ENCODE measurements at regions not wholly inside any gene's neighbourhood (a gene's known extent, or its start where the extent isn't known, plus 50 kb on each side); places are given as distances from the start of the nearest gene placed in this dataset.

DNA sequence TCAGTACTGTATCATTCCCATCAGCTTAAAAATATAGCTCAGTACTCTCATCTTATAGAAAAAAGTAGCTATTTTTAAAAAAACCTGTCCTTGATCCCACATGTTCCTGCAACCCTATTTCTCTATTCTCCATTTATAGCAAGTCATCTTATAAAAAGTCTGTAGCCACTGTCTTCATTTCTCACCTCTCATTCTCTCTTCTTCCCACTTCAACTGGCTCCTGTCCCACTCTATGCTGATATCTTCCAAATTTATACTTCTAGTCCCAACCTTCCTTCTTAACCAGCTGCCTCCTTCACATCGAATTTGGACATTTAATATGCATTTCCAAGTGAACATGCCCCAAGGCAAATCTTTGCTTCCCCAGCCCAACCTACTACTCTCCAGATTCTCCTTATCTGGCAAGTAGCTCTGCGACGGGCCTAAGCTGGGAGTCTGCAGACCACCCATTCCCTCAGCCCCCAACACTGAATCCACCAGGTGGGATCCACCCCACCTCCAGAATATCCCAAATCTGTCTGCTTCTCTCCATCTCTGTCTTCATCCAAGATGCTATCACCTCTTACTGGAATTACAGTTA lies 52.0 kb upstream of the TANC2 start:
- in situ Hi-C loops (cut with HindIII; ENCODE audit: low sequenced_read_pairs), result no loop called here

DNA sequence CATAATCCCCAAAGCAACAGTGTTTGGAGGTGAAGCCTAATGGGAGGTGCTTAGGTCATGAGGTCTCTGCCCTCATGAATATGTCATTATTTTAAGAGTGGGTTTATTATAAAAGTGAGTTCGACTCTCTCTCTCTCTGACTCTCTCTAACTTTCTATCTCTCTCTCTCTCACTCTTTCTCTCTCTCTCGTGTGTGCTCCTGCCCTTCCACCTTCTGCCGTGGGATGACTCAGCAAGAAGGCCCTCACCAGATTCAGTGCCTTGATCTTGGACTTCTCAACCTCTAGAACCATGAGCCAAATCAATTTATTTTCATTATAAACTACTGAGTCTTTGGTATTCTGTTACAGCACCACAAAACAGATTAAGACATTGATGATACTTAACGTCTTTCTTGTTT lies 53.7 kb upstream of the TANC2 start:
- in situ Hi-C loops (cut with HindIII; ENCODE audit: low sequenced_read_pairs), result no loop called here

GRCh38 chr17:62911114-62911513 lies 54.9 kb upstream of the TANC2 start:
- in situ Hi-C loops (cut with HindIII; ENCODE audit: low sequenced_read_pairs), result no loop called here

DNA sequence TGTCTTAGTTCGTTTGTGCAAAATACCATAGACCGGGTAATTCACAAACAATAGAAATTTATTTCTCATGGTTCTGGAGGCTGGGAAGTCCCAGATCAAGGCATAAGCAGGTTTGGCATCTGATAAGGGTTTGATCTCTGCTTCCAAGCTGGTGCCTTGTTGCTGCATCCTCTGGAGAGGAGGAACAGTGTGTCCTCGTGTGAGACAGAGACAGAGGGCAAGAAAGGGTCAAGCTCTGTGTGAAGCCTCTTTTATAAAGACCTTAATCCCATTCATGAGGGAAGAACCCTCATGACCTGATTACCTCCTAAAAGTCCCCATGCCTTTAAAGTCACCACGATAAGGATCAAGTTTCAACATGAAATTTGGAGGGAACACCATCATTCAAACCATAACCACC lies 55.8 kb upstream of the TANC2 start:
- in situ Hi-C loops (cut with HindIII; ENCODE audit: low sequenced_read_pairs), result no loop called here

DNA sequence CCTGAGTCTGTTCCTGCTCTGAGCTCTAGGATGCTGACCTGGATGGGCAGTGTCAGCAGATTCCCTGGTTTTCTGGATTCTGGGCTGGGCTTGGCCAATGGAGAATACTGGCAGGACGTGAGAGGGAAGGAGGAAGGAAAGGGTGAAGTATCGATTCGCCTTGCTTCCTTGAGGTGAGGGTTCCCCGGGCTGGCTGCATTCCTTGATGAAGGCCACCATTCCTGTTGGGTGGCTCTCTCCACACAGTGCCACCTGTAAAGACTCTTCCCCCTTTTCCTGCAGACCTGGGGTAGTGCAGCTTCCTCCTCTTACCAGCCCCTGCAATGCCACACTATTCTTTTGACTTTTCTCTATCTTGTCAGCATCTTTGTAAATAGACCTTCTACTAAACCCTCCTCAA lies 58.1 kb upstream of the TANC2 start:
- in situ Hi-C loops (cut with HindIII; ENCODE audit: low sequenced_read_pairs), result no loop called here

DNA sequence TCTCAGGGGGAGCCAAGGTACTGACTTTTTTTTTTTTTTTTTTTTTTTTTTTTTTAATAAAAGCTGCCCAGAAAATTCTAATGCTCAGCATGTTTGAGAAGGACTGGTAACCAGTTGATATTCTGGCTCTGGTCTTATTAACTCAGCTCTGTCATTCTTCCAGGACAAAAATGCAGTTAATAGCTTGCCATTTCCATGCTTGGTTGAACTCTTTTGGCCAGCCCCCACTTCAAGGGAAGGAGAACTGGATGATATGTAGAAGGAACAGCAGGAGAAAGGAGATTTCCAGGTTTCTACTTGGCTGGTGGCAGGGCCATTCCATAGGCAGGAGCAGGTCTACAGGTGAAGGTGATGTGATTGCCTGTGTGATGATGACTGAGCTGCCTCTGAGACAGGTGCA lies 59.2 kb upstream of the TANC2 start:
- in situ Hi-C loops (cut with HindIII; ENCODE audit: low sequenced_read_pairs), result no loop called here

DNA sequence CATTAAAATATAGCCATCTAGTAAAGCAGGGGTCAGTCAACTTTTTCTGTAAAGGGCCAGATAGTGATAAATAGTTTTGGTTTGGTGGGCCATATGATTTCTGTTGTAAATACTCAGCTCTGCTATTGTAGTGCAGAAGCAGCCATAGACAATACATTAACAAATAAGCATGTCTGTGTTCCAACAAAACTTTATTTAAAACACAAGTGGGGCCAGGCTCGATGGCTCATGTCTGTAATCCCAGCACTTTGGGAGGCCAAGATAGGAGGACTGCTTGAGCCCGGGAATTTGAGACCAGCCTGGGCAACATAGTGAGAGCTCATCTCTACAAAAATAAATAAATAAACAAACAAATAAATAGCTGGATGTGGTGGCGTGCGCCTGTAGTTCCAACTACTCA lies 60.8 kb upstream of the TANC2 start:
- in situ Hi-C loops (cut with HindIII; ENCODE audit: low sequenced_read_pairs), result no loop called here

- in situ Hi-C loops (cut with HindIII; ENCODE audit: low sequenced_read_pairs), result no loop called here
These were observed 63.4 kb upstream of the TANC2 start for GRCh38 chr17:62902531-62903220.

GRCh38 chr17:62901544-62901943 lies 64.5 kb upstream of the TANC2 start:
- in situ Hi-C loops (cut with HindIII; ENCODE audit: low sequenced_read_pairs), result no loop called here

GRCh38 chr17:62900096-62900495 lies 65.9 kb upstream of the TANC2 start:
- in situ Hi-C loops (cut with HindIII; ENCODE audit: low sequenced_read_pairs), result no loop called here

DNA sequence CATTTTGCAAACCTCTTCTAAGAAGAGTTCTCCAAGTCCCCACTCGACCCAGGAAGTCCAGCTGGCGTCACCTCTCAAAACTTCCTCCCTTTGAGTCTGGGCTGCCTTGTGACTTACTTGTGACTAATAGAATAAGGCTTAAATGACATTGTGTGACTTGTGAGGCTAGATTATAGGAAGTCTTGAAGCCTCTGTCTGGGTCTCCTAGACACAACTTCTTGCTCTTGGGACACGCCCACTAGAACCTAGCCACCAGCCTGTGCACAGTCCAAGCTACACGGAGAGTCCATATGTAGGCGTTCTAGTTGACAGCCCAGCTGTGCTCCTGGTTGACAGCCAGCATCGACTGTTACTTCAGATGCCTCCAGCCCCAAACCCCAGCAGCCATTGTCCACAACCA lies 66.7 kb upstream of the TANC2 start:
- in situ Hi-C loops (cut with HindIII; ENCODE audit: low sequenced_read_pairs), result no loop called here

DNA sequence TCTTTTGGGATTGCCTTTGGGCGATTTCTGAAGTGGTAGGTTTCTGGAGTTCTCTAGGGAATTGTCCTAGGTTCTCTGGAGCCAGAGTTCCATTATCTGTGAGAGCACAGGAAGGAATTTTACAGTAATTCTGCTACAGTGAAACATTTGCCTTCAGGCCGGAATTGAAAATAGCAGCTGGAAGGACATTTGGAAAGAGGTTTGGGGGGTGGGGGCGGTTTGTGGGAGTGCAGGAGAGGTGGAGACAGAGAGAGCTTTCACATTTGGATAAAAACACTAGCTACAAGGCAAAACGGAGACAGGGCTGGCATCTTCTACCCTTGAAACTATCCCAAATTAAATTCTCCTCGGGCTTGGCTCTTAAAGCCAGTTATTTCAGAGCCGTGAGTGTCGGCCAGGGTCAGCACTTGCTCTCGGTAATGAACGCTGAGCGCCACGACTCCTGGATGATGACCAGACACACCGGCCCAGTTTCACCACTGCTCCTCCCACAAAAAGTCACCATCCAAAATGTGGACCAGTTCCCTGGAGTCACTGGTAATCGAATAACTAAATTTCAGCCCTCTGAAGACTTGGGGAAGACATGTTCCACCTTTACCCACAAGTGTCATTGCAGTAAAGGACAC lies 67.7 kb upstream of the TANC2 start:
- in situ Hi-C loops (cut with HindIII; ENCODE audit: low sequenced_read_pairs), result no loop called here

DNA sequence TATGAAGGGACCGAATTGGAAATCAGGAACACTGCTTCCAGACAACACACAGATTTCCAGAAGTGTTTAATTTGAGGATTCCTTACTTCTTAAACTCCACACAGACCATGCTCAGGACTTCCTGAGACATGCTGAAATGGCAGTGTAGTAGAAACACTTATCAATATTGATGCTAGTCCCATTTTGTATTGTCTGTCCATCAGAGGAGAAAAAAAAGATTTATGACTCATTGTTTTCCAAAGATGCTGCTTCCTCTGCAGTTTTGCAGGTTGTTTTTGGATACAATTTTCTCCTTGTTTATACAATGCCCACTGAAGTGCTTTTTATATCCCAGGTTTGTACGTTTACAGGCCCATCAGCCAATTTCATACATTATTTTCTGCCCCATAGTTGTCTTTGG lies 68.3 kb upstream of the TANC2 start:
- in situ Hi-C loops (cut with HindIII; ENCODE audit: low sequenced_read_pairs), result no loop called here

- in situ Hi-C loops (cut with HindIII; ENCODE audit: low sequenced_read_pairs), result no loop called here
These were observed 70.4 kb upstream of the TANC2 start for GRCh38 chr17:62895320-62896301.

DNA sequence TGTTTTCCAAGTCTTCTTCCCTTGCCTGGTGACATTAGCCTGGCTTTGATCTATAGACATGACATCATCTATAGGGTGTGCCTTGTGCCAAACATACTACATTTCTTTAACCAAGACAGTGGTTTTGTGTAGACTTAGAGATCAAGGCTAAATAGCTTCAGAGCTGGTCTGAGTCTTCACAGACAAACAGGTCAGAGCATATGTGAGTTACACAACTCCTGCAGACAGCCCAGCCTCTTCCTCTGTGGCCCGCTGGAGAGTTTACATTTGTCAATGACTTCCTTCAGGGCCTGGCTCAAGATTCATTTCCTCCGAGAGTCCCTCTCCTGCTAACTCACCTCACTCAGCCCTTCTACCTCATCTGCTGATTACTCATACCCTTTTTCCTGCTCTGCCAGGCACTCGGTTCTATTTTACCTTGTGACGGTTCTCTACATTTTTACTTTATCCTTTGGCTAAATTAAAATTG lies 73.1 kb upstream of the TANC2 start:
- in situ Hi-C loops (cut with HindIII; ENCODE audit: low sequenced_read_pairs), result no loop called here

DNA sequence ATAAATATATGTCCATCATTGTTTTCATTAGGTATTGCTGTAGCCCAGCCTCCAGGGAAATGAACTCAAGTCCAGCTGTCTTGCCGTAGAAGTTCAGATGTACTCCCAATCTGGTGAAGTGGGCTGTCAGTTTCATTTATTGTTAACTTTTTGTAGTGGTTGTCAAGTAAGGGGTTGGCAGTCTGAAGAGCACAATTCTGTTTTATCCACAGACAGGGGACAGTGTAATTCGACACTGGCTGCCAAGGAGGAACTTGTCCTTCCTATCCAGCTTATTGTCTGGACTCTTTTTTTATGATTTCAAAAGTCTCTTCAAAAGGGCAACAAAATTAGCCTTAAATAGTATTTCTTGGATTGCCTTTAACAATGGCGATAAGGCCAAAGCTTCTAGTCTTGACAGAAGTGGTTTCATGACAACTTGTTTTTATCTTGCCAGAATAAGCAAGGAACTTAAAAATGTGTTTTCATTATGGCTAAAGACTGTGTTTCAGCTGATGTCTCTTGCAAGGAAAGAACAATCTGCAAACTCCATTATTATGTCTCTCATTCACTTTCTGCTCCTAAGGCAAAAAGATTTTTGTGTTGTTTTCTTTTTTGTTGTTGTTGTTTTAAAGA lies 73.9 kb upstream of the TANC2 start:
- in situ Hi-C loops (cut with HindIII; ENCODE audit: low sequenced_read_pairs), result no loop called here

- in situ Hi-C loops (cut with HindIII; ENCODE audit: low sequenced_read_pairs), result no loop called here
These were observed 74.4 kb upstream of the TANC2 start for GRCh38 chr17:62891659-62892058.

- in situ Hi-C loops (cut with HindIII; ENCODE audit: low sequenced_read_pairs), result no loop called here
These were observed 77.3 kb upstream of the TANC2 start for GRCh38 chr17:62888765-62889164.

DNA sequence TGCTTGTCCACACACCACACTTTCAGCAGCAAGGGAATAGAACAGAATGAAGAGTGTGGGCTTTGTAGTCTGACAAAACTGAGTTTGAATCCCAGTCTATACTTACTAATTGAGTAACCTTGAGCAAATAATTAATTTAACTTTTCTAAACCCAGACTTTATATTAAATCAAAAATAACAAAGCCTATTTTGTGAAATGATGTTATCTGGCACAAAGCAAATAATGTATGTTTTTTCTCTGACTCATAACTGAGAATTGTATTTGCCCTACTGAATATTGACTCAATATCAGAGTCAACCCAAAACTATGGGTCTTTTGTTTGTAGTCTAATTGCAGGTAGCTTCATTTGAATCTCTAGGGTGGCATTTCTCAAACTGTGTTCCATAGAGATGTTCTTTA lies 77.9 kb upstream of the TANC2 start:
- in situ Hi-C loops (cut with HindIII; ENCODE audit: low sequenced_read_pairs), result no loop called here

GRCh38 chr17:62887437-62887836 lies 78.6 kb upstream of the TANC2 start:
- in situ Hi-C loops (cut with HindIII; ENCODE audit: low sequenced_read_pairs), result no loop called here

GRCh38 chr17:62884781-62885180 lies 76.7 kb upstream of the MARCHF10 start:
- in situ Hi-C loops (cut with HindIII; ENCODE audit: low sequenced_read_pairs), result no loop called here

Measured in DLD1 (cell line).